OCI-LY3 (cell line): ENCODE measurements at regions not wholly inside any gene's neighbourhood (a gene's known extent, or its start where the extent isn't known, plus 50 kb on each side); places are given as distances from the start of the nearest gene placed in this dataset.

Source experiments
- EZH2phosphoT487 ChIP-seq: fragments of 200-600 bp; shearing (Covaris generic); IDR thresholded peaks from 2 replicates; pipeline ENCODE4 v1.6.1; 2018; ENCODE audit warnings: antibody characterized with exemption, mixed run types, low read depth
- TF ChIP-seq, protein P1 (sequence below): fragments of 200-600, 300-600 bp; sonication (generic); IDR thresholded peaks from 2 replicates; pipeline ENCODE4 v1.5.1; 2014; ENCODE audit warnings: antibody characterized with exemption, low read length, low read depth

DNA sequence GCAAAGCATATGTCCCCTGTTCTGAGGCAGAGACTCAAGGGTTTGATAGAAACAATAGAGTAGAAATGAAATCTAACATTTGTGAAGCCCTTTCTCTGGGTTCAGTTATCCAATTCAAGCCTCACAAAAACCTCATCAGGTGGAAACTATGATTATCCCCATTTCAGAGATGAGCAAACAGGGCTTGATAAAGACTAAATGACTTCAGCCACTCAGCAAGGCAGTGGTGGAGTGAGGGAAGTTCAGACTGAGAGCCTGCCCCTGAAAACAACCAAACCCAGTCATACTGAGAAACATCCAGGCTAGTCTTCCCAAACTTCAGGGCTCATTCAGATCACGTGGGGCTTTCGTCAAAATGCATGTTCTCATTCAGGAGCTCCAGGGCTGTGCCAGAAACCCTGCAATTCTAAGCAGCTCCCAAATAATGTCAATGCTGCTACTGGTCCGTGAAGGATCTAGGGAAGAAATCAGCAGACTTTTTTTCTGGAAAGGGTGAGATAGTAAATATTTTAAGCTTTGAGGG is 109.6 kb upstream of the KIT start:
- TF ChIP-seq, protein P1, sequence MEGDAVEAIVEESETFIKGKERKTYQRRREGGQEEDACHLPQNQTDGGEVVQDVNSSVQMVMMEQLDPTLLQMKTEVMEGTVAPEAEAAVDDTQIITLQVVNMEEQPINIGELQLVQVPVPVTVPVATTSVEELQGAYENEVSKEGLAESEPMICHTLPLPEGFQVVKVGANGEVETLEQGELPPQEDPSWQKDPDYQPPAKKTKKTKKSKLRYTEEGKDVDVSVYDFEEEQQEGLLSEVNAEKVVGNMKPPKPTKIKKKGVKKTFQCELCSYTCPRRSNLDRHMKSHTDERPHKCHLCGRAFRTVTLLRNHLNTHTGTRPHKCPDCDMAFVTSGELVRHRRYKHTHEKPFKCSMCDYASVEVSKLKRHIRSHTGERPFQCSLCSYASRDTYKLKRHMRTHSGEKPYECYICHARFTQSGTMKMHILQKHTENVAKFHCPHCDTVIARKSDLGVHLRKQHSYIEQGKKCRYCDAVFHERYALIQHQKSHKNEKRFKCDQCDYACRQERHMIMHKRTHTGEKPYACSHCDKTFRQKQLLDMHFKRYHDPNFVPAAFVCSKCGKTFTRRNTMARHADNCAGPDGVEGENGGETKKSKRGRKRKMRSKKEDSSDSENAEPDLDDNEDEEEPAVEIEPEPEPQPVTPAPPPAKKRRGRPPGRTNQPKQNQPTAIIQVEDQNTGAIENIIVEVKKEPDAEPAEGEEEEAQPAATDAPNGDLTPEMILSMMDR: no peak
- TF ChIP-seq EZH2phosphoT487: no peak
